ENCODE measurements at regions not wholly inside any gene's neighbourhood (a gene's known extent, or its start where the extent isn't known, plus 50 kb on each side); places are given as distances from the start of the nearest gene placed in this dataset.
A peak's percentile ranks its signal among the peaks of the same experiment; 100 is the strongest.
"Not testable (repeated sequence)": the region's sequence is repeated elsewhere in the genome, so short reads cannot be mapped to it uniquely, and the experiment has no call there.

DNA sequence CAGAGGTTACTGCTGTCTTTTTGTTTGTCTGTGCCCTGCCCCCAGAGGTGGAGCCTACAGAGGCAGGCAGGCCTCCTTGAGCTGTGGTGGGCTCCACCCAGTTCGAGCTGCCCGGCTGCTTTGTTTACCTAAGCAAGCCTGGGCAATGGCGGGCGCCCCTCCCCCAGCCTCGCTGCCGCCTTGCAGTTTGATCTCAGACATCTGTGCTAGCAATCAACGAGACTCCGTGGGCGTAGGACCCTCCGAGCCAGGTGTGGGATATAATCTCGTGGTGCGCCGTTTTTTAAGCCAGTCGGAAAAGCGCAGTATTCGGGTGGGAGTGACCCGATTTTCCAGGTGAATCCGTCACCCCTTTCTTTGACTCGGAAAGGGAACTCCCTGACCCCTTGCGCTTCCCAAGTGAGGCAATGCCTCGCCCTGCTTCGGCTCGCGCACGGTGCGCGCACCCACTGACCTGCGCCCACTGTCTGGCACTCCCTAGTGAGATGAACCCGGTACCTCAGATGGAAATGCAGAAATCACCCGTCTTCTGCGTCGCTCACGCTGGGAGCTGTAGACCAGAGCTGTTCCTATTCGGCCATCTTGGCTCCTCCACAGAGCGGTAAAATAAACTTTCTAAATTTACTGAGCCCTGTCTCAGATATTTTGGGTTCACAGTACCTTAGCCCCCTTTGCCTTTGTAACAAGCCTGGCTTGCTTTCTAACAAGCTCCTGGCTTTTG is 64.9 kb upstream of the ENPEP start:
- peaks cover 36% of the 10 kb centered on the region for H3K27me3 Mint-ChIP-seq (ENCODE audit: insufficient read depth, low read depth, poor library complexity)
- peaks cover 27% of the 10 kb centered on the region; the same call in 2 of the 3 replicates for H3K9me3 Mint-ChIP-seq
- peak overlapping the region; percentile 79 for H3K4me3 Mint-ChIP-seq
- peak overlapping the region; percentile 84 for H3K4me2 ChIP-seq
- H2AFZ ChIP-seq: 0 out of 2 replicates have a peak overlapping the region, but pooled peaks have one; percentile 29
- peak overlapping the region; percentile 93 for H3K27ac Mint-ChIP-seq
- not testable (repeated sequence) for H3F3A ChIP-seq (replicated peaks; ENCODE audit: low read depth); H3K79me2 ChIP-seq (replicated peaks; ENCODE audit: insufficient read depth); H3K36me3 ChIP-seq (ENCODE audit: insufficient read depth); H3K9me2 ChIP-seq (ENCODE audit: insufficient read depth); DNase-seq (ENCODE audit: low spot score); H4K20me1 ChIP-seq (replicated peaks; ENCODE audit: insufficient read depth)
- H3K4me1 Mint-ChIP-seq: peaks cover 28% of the 10 kb centered on the region
- peak overlapping the region; percentile 82; the same call in 1 of the 2 replicates for H3K27ac ChIP-seq (ENCODE audit: low read depth)
- peaks cover 19% of the 10 kb centered on the region; the same call in 2 of the 3 replicates for H3K36me3 Mint-ChIP-seq (ENCODE audit: low read depth)
- peak; percentile 73 for ATAC-seq
- peaks cover 19% of the 10 kb centered on the region for H3K27me3 ChIP-seq (ENCODE audit: insufficient read depth)
- peak; percentile 22; the same call in 1 of the 2 replicates for TF ChIP-seq POLR2AphosphoS5 (IDR thresholded peaks at IDR 0.05; ENCODE audit: low read depth)
- peaks cover 12% of the 10 kb centered on the region for H3K4me1 ChIP-seq (ENCODE audit: insufficient read depth)
- peak overlapping the region; percentile 56 for H3K4me3 ChIP-seq

GRCh38 chr4:110400086-110400485 is 75.9 kb upstream of the ENPEP start:
- Histone ChIP-seq H2AFZ (no peak overlapping the region), H3K27ac (ENCODE audit: low read depth) (no peak overlapping the region), H3K4me3 (no peak overlapping the region), H3F3A (replicated peaks; ENCODE audit: low read depth) (no peaks in the 10 kb centered on the region), H3K4me2 (no peak overlapping the region), H3K36me3 (ENCODE audit: insufficient read depth) (no peaks in the 10 kb centered on the region), H3K4me1 (ENCODE audit: insufficient read depth) (no peaks in the 10 kb centered on the region), H3K27me3 (ENCODE audit: insufficient read depth) (no peaks in the 10 kb centered on the region), H3K79me2 (replicated peaks; ENCODE audit: insufficient read depth) (no peaks in the 10 kb centered on the region), H4K20me1 (replicated peaks; ENCODE audit: insufficient read depth) (no peaks in the 10 kb centered on the region), H3K9me2 (ENCODE audit: insufficient read depth) (no peaks in the 10 kb centered on the region)
- Mint-ChIP-seq H3K4me3 (no peak overlapping the region), H3K4me1 (peaks cover 6% of the 10 kb centered on the region), H3K27ac (no peak overlapping the region), H3K27me3 (ENCODE audit: insufficient read depth, low read depth, poor library complexity) (peaks cover 3% of the 10 kb centered on the region), H3K9me3 (peaks cover 3% of the 10 kb centered on the region; the same call in 1 of the 3 replicates), H3K36me3 (ENCODE audit: low read depth) (no peaks in the 10 kb centered on the region)
- no peak for TF ChIP-seq STAT1 (IDR thresholded peaks at IDR 0.05; ENCODE audit: unreplicated experiment)
- no peak for ATAC-seq
- no peak for DNase-seq (ENCODE audit: low spot score)

GRCh38 chr4:110399046-110399445 is 76.9 kb upstream of the ENPEP start:
- not testable (repeated sequence) for H3K27me3 ChIP-seq (ENCODE audit: insufficient read depth); H3K4me3 Mint-ChIP-seq; H3K4me1 ChIP-seq (ENCODE audit: insufficient read depth); H2AFZ ChIP-seq; H3K9me3 Mint-ChIP-seq; H3K36me3 Mint-ChIP-seq (ENCODE audit: low read depth); ATAC-seq; H3K27ac ChIP-seq (ENCODE audit: low read depth); H3K36me3 ChIP-seq (ENCODE audit: insufficient read depth); H3F3A ChIP-seq (replicated peaks; ENCODE audit: low read depth); H3K9me2 ChIP-seq (ENCODE audit: insufficient read depth); H3K4me3 ChIP-seq; H3K27me3 Mint-ChIP-seq (ENCODE audit: insufficient read depth, low read depth, poor library complexity); H3K4me2 ChIP-seq; H3K79me2 ChIP-seq (replicated peaks; ENCODE audit: insufficient read depth); H4K20me1 ChIP-seq (replicated peaks; ENCODE audit: insufficient read depth); H3K27ac Mint-ChIP-seq; DNase-seq (ENCODE audit: low spot score)
- H3K4me1 Mint-ChIP-seq: peaks cover 13% of the 10 kb centered on the region

DNA sequence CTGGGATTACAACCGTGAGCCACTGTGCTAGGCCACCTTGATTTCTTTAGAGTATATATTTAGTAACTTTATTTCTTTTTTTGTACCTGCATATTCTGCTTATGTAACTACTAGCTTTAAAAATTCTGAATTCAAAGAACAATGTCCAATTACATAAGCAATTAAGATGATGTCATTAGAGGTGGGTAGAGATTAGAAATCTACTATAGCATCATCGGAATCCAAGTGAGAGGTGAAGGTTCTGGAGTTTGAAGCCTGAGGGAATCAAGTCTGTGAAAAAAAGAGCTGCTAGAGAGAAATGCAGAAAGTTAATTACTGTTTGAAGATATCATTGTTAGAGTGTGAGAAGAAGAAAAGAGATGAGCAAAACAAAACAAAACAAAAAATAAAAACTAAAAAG is 79.0 kb upstream of the ENPEP start:
- Histone ChIP-seq H3K27ac (ENCODE audit: low read depth) (no peak overlapping the region), H3K27me3 (ENCODE audit: insufficient read depth) (no peaks in the 10 kb centered on the region), H3K9me2 (ENCODE audit: insufficient read depth) (peaks cover 7% of the 10 kb centered on the region; the same call in 1 of the 2 replicates), H3K36me3 (ENCODE audit: insufficient read depth) (no peaks in the 10 kb centered on the region), H3K4me3 (no peak overlapping the region), H3F3A (replicated peaks; ENCODE audit: low read depth) (no peaks in the 10 kb centered on the region), H3K4me2 (no peak overlapping the region), H3K4me1 (ENCODE audit: insufficient read depth) (no peaks in the 10 kb centered on the region), H2AFZ (no peak overlapping the region), H4K20me1 (replicated peaks; ENCODE audit: insufficient read depth) (no peaks in the 10 kb centered on the region), H3K79me2 (replicated peaks; ENCODE audit: insufficient read depth) (no peaks in the 10 kb centered on the region)
- no peak for ATAC-seq
- H3K4me3 Mint-ChIP-seq: no peak overlapping the region
- H3K4me1 Mint-ChIP-seq: peaks cover 13% of the 10 kb centered on the region
- H3K27ac Mint-ChIP-seq: no peak overlapping the region
- H3K9me3 Mint-ChIP-seq: peaks cover 3% of the 10 kb centered on the region; the same call in 1 of the 3 replicates
- H3K36me3 Mint-ChIP-seq (ENCODE audit: low read depth): no peaks in the 10 kb centered on the region
- DNase-seq (ENCODE audit: low spot score): no peak
- peaks cover 3% of the 10 kb centered on the region for H3K27me3 Mint-ChIP-seq (ENCODE audit: insufficient read depth, low read depth, poor library complexity)
- TF ChIP-seq ZNF462 (CRISPR knock-in tag; IDR thresholded peaks at IDR 0.05) (no peak), EZH2 (IDR thresholded peaks at IDR 0.05; ENCODE audit: low read depth, unreplicated experiment) (no peak), JUNB (IDR thresholded peaks at IDR 0.05; ENCODE audit: unreplicated experiment) (no peak)
